ENCODE measurements at regions not wholly inside any gene's neighbourhood (a gene's known extent, or its start where the extent isn't known, plus 50 kb on each side); places are given as distances from the start of the nearest gene placed in this dataset.

DNA sequence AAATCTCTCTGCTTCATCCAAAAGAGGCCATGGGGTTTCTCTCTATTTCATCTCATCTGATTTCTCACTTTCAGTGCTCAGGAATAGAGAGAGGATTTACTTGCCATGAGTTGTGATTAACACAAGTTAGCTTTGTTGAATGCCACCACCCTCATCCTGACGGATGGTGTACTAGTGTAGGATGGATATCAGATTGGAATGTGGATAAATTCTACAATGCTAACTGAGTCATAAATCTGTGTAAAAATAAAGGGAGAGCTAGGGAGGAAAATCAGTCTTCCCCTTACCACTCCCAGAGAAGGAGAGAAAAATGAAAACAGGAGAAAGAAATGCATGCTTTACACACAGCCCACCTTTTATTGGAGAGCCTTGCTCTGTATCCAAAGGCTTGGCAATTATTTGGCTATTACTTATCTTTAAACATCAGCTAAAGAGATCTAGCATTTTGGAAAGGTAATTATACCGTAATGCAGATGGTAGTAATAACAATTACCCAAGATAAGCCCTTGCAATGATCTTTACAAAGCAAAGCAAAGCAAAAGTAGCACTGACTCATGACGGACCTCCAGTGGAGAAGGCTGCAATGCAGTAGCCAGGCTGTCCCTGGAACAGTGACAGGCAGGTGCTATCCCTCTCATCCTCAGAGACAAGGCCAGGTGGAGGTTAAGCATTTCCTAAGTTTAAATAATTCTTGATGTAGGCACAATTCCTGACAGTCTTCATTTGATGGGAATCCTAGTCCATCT is 306.3 kb upstream of the PPARGC1A start:
- Mint-ChIP-seq H3K27me3 (ENCODE audit: low read depth) (no peaks in the 10 kb centered on the region; the same call in 1 of the 2 replicates), H3K36me3 (no peaks in the 10 kb centered on the region), H3K27ac (no peak overlapping the region), H3K9me3 (no peaks in the 10 kb centered on the region), H3K4me1 (peaks cover 27% of the 10 kb centered on the region), H3K4me3 (no peak overlapping the region)
- DNase-seq (ENCODE audit: low spot score) (no peak), ATAC-seq (peak; percentile 48)
- ChIA-PET POLR2A (no interaction called here), CTCF (no interaction called here)
- TF ChIP-seq ZBTB21 (CRISPR knock-in tag; IDR thresholded peaks at IDR 0.05; ENCODE audit: borderline replicate concordance), result no peak

DNA sequence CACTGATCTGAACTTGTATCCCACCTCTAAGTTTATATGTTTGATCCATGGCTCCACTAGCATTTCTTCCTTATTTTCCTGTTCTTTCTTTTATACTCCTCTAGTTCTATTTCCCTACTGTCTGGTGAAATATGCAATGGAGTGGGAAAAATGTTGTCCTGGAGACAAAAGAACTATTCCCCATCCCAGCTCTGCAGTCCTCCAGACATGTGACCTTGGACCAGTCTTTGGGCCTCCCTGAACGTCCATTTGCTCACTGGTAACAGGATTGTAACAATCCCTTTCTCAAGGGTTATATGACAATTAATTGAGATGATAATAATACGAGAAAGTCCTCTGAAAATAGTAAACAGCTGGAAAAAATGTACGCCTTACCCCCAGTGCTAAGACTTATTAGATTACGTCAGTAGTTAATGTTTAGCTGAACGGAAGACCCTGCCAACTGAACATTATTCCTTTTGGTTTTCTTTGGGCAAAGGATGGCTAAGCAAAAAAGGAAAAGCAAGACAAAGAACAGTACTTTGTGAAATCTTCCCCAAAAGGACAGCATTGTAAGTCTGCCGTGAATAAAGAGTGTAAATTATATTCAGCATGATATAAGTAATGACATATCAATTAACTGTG is 302.3 kb upstream of the PPARGC1A start:
- TF ChIP-seq SOX15 (CRISPR knock-in tag; IDR thresholded peaks at IDR 0.05), result no peak
- no peak for TF ChIP-seq NFE2L1 (CRISPR knock-in tag; IDR thresholded peaks at IDR 0.05)
- CTCF ChIA-PET, result no interaction called here
- Mint-ChIP-seq H3K36me3 (no peaks in the 10 kb centered on the region), H3K9me3 (no peaks in the 10 kb centered on the region), H3K4me1 (peaks cover 4% of the 10 kb centered on the region; the same call in 1 of the 2 replicates), H3K27me3 (ENCODE audit: low read depth) (no peaks in the 10 kb centered on the region), H3K27ac (no peak overlapping the region), H3K4me3 (no peak overlapping the region)
- DNase-seq (ENCODE audit: low spot score) (no peak), ATAC-seq (no peak)
- POLR2A ChIA-PET, result no interaction called here

DNA sequence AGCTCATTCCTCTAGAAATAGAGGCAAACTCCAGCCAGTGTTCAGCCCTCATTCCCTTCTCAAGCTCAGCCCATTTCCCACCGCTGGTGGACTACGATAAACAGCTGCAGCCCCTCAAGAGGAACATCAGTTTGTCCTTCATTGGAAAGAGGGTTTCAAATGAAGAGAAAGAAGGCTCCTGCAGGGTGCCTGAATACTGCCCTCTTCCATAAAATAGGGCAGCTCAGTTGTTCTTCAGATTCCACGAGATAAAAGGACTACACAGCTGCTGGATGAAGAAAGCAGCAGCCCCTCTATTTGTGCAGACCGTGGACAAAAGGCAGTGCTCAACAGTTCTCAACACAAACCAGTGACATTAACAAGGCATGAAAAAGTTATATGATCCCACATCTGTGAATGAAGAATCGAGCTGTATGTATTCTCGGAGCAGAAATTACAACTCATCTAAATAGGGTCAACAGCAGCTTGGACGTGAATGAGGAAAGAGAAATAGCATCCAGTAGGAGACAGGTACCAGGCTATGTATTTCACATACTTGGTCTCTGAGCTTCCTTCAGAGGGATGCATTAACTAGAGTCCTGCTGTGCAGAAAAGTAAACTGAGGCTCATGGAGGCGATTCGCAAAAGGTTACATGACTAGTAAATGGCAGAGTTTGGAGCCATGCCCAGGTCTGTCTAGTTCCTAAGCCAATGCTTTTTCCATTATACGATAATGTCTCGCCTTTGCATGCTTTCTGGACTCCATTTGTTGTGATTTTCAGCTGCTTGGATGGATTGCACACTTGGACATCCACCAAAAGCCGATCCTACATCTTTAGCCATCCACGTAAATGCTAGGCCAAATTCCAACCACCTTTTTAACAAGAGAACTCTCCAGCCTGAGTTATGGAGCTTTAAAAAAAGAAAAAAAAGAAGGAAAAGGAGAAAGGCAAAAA is 301.2 kb upstream of the PPARGC1A start:
- Mint-ChIP-seq H3K27ac (no peak overlapping the region), H3K4me3 (no peak overlapping the region), H3K4me1 (peaks cover 4% of the 10 kb centered on the region; the same call in 1 of the 2 replicates), H3K9me3 (no peaks in the 10 kb centered on the region), H3K36me3 (no peaks in the 10 kb centered on the region), H3K27me3 (ENCODE audit: low read depth) (peaks cover under 1% of the 10 kb centered on the region; the same call in 1 of the 2 replicates)
- POLR2A ChIA-PET, result no interaction called here
- ATAC-seq (no peak), DNase-seq (ENCODE audit: low spot score) (no peak)
- TF ChIP-seq, protein P1, sequence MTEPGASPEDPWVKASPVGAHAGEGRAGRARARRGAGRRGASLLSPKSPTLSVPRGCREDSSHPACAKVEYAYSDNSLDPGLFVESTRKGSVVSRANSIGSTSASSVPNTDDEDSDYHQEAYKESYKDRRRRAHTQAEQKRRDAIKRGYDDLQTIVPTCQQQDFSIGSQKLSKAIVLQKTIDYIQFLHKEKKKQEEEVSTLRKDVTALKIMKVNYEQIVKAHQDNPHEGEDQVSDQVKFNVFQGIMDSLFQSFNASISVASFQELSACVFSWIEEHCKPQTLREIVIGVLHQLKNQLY (CRISPR knock-in tag; IDR thresholded peaks at IDR 0.05), result no peak
- no peak for TF ChIP-seq FOXK1 (CRISPR knock-in tag; IDR thresholded peaks at IDR 0.05)
- TF ChIP-seq, protein P2, sequence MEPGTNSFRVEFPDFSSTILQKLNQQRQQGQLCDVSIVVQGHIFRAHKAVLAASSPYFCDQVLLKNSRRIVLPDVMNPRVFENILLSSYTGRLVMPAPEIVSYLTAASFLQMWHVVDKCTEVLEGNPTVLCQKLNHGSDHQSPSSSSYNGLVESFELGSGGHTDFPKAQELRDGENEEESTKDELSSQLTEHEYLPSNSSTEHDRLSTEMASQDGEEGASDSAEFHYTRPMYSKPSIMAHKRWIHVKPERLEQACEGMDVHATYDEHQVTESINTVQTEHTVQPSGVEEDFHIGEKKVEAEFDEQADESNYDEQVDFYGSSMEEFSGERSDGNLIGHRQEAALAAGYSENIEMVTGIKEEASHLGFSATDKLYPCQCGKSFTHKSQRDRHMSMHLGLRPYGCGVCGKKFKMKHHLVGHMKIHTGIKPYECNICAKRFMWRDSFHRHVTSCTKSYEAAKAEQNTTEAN (CRISPR knock-in tag; IDR thresholded peaks at IDR 0.05), result no peak
- TF ChIP-seq, protein P3, sequence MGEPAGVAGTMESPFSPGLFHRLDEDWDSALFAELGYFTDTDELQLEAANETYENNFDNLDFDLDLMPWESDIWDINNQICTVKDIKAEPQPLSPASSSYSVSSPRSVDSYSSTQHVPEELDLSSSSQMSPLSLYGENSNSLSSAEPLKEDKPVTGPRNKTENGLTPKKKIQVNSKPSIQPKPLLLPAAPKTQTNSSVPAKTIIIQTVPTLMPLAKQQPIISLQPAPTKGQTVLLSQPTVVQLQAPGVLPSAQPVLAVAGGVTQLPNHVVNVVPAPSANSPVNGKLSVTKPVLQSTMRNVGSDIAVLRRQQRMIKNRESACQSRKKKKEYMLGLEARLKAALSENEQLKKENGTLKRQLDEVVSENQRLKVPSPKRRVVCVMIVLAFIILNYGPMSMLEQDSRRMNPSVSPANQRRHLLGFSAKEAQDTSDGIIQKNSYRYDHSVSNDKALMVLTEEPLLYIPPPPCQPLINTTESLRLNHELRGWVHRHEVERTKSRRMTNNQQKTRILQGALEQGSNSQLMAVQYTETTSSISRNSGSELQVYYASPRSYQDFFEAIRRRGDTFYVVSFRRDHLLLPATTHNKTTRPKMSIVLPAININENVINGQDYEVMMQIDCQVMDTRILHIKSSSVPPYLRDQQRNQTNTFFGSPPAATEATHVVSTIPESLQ (CRISPR knock-in tag; IDR thresholded peaks at IDR 0.05), result no peak
- TF ChIP-seq ZNF396 (CRISPR knock-in tag; IDR thresholded peaks at IDR 0.05; ENCODE audit: borderline replicate concordance), result no peak
- TF ChIP-seq CREB1 (CRISPR knock-in tag; IDR thresholded peaks at IDR 0.05), result no peak
- no peak for TF ChIP-seq GTF2I (CRISPR knock-in tag; conservative IDR thresholded peaks at IDR 0.05)
- TF ChIP-seq FOXP1 (CRISPR knock-in tag; IDR thresholded peaks at IDR 0.05; ENCODE audit: borderline replicate concordance), result no peak
- no peak for TF ChIP-seq ZNF263 (CRISPR knock-in tag; IDR thresholded peaks at IDR 0.05; ENCODE audit: low read depth)
- TF ChIP-seq, protein P4, sequence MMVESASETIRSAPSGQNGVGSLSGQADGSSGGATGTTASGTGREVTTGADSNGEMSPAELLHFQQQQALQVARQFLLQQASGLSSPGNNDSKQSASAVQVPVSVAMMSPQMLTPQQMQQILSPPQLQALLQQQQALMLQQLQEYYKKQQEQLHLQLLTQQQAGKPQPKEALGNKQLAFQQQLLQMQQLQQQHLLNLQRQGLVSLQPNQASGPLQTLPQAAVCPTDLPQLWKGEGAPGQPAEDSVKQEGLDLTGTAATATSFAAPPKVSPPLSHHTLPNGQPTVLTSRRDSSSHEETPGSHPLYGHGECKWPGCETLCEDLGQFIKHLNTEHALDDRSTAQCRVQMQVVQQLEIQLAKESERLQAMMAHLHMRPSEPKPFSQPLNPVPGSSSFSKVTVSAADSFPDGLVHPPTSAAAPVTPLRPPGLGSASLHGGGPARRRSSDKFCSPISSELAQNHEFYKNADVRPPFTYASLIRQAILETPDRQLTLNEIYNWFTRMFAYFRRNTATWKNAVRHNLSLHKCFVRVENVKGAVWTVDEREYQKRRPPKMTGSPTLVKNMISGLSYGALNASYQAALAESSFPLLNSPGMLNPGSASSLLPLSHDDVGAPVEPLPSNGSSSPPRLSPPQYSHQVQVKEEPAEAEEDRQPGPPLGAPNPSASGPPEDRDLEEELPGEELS (CRISPR knock-in tag; IDR thresholded peaks at IDR 0.05), result no peak
- no peak for TF ChIP-seq ZNF138 (CRISPR knock-in tag; conservative IDR thresholded peaks at IDR 0.05)
- CTCF ChIA-PET, result no interaction called here
